ENCODE measurements at regions not wholly inside any gene's neighbourhood (a gene's known extent, or its start where the extent isn't known, plus 50 kb on each side); places are given as distances from the start of the nearest gene placed in this dataset.

DNA sequence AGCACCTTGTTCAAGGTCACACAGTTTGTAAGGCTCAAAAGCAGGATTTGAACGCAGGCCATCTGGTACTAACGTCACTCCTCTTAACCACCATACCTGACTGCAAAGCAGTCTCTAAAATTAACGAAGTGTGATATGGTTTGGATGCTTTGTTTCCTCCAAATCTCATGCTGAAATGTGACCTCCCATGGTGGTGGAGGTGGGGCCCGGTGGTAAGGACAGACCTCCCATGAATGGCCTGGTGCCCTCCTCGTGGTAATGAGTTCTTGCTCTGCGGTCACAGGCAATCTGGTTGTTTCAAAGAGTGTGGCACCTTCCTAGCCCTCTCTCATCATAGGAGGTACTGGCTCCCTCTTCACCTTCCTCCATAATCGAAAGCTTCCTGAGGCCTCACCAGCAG, 102.2 kb upstream of the BCL2L14 start:
- TF ChIP-seq, protein P1, sequence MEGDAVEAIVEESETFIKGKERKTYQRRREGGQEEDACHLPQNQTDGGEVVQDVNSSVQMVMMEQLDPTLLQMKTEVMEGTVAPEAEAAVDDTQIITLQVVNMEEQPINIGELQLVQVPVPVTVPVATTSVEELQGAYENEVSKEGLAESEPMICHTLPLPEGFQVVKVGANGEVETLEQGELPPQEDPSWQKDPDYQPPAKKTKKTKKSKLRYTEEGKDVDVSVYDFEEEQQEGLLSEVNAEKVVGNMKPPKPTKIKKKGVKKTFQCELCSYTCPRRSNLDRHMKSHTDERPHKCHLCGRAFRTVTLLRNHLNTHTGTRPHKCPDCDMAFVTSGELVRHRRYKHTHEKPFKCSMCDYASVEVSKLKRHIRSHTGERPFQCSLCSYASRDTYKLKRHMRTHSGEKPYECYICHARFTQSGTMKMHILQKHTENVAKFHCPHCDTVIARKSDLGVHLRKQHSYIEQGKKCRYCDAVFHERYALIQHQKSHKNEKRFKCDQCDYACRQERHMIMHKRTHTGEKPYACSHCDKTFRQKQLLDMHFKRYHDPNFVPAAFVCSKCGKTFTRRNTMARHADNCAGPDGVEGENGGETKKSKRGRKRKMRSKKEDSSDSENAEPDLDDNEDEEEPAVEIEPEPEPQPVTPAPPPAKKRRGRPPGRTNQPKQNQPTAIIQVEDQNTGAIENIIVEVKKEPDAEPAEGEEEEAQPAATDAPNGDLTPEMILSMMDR (IDR thresholded peaks at IDR 0.05) = no peak
- TF ChIP-seq EP300 (IDR thresholded peaks at IDR 0.05) = no peak
- TF ChIP-seq POLR2AphosphoS5 (IDR thresholded peaks at IDR 0.05) = no peak
- TF ChIP-seq POLR2A (IDR thresholded peaks at IDR 0.05) = no peak

Measured in stomach (tissue), 4 donors.